ENCODE measurements at regions not wholly inside any gene's neighbourhood (a gene's known extent, or its start where the extent isn't known, plus 50 kb on each side); places are given as distances from the start of the nearest gene placed in this dataset.

GRCh38 chr1:224507771-224508523 is 73.3 kb upstream of the WDR26 start:
- TF ChIP-seq CTCF (IDR thresholded peaks at IDR 0.05 in 8 of 11, conservative IDR thresholded peaks at IDR 0.05 in 3 of 11) (no peak), POLR2AphosphoS5 (IDR thresholded peaks at IDR 0.05) (no peak), POLR2A (IDR thresholded peaks at IDR 0.05) (no peak)

Measured in spleen (tissue), 7 donors.